Peyer's patch (tissue), 4 donors: ENCODE measurements at regions not wholly inside any gene's neighbourhood (a gene's known extent, or its start where the extent isn't known, plus 50 kb on each side); places are given as distances from the start of the nearest gene placed in this dataset.

ENCODE experiments used
- POLR2A ChIP-seq, 2 donors: fragments of 450-650 bp; IDR thresholded peaks; one replicate each; pipeline ENCODE4 v1.5.1; 2017; ENCODE audit warnings: antibody characterized with exemption in 2 of 2, mild to moderate bottlenecking in 2 of 2, moderate library complexity in 2 of 2
- TF ChIP-seq, protein P1 (sequence below), 6 experiments: fragments of 450-650 bp in 4 of 6; fragments of 200-600 bp in 2 of 6; sonication (generic) in 1 of 6; IDR thresholded peaks; one replicate each; pipeline ENCODE4 v1.5.1; 2017 to 2019; ENCODE audit warnings: antibody characterized with exemption in 6 of 6, mild to moderate bottlenecking in 3 of 6, moderate library complexity in 1 of 6

DNA sequence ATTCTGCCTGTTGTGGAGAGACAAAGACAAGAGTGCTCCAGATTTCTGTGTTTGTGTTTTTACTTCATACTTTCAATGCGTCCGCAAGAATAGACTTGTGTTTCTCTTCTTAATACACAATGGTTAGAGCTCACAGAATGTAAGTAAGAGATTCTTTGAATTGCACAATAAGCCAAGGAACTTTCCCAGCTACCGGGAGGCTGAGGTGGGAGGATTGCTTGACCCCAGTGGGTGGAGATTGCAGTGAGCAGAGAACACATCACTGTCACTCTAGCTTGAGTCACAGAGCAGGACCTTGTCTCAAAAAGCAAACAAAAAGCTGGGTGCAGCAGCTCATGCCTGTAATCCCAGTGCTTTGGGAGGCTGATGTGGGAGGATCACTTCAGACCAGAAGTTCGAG, 250.7 kb upstream of the MYO3A start:
- TF ChIP-seq, protein P1, sequence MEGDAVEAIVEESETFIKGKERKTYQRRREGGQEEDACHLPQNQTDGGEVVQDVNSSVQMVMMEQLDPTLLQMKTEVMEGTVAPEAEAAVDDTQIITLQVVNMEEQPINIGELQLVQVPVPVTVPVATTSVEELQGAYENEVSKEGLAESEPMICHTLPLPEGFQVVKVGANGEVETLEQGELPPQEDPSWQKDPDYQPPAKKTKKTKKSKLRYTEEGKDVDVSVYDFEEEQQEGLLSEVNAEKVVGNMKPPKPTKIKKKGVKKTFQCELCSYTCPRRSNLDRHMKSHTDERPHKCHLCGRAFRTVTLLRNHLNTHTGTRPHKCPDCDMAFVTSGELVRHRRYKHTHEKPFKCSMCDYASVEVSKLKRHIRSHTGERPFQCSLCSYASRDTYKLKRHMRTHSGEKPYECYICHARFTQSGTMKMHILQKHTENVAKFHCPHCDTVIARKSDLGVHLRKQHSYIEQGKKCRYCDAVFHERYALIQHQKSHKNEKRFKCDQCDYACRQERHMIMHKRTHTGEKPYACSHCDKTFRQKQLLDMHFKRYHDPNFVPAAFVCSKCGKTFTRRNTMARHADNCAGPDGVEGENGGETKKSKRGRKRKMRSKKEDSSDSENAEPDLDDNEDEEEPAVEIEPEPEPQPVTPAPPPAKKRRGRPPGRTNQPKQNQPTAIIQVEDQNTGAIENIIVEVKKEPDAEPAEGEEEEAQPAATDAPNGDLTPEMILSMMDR (IDR thresholded peaks at IDR 0.05), result no peak
- no peak for TF ChIP-seq POLR2A (IDR thresholded peaks at IDR 0.05)
